HEK293 (cell line): ENCODE measurements at regions not wholly inside any gene's neighbourhood (a gene's known extent, or its start where the extent isn't known, plus 50 kb on each side); places are given as distances from the start of the nearest gene placed in this dataset.

Experiments
- CTCF ChIA-PET: fragments of 350-600 bp; formaldehyde crosslinking; extraction: SDS; loops from one replicate; lab custom pipeline; 2021; ENCODE audit warnings: antibody characterized with exemption; lab: Yijun Ruan, JAX
- POLR2A ChIA-PET: fragments of 300-600 bp; formaldehyde crosslinking; extraction: SDS; loops from one replicate; lab custom pipeline; 2020; ENCODE audit warnings: antibody characterized with exemption, inconsistent platforms; lab: Yijun Ruan, JAX
- H3K27ac ChIP-seq: fragments of 200-500 bp; sonication (Bioruptor generic); 2 replicates; pipeline ENCODE4 v1.5.1; 2014; ENCODE audit warnings: low read depth, low read length, control low read depth, inconsistent platforms; ENCODE audit errors: extremely low read depth
- H3K36me3 ChIP-seq, 2 experiments: fragments of 200-500 bp in 1 of 2; sonication (Bioruptor generic) in 1 of 2; 1 replicate in 1 of 2; 2 replicates in 1 of 2; pipeline ENCODE4 v1.5.1; 2014 to 2017; ENCODE audit warnings: inconsistent platforms in 2 of 2, low read length in 2 of 2; ENCODE audit not compliant: control insufficient read depth in 2 of 2, insufficient read depth in 1 of 2
- H3K4me1 ChIP-seq: fragments of 200-500 bp; sonication (Bioruptor generic); 2 replicates; pipeline ENCODE4 v1.5.1; 2014; ENCODE audit warnings: mild to moderate bottlenecking, low read length, inconsistent platforms; ENCODE audit not compliant: control insufficient read depth, insufficient read depth
- H3K4me3 ChIP-seq: 2 replicates; pipeline ENCODE4 v1.5.1; 2011; ENCODE audit warnings: low read depth, mild to moderate bottlenecking, control low read depth, low read length, moderate library complexity
- H3K9me3 ChIP-seq: fragments of 200-500 bp; sonication (Bioruptor generic); 2 replicates; pipeline ENCODE4 v1.5.1; 2014; ENCODE audit warnings: low read depth, low read length, inconsistent platforms; ENCODE audit not compliant: control insufficient read depth, insufficient read depth
- BCL11A ChIP-seq: fragments of 450-650 bp; formaldehyde crosslinking; IDR thresholded peaks from 2 replicates; pipeline ENCODE4 v1.5.1; 2016; ENCODE audit warnings: low read depth, missing biosample characterization, missing genetic modification characterization
- HIC1 ChIP-seq: fragments of 450-650 bp; formaldehyde crosslinking; IDR thresholded peaks from 2 replicates; pipeline ENCODE4 v1.5.1; 2016; ENCODE audit warnings: missing biosample characterization, missing genetic modification characterization
- HOXC10 ChIP-seq: sonication (generic); formaldehyde crosslinking; IDR thresholded peaks from 2 replicates; pipeline ENCODE4 v1.8.1; 2023; ENCODE audit warnings: mild to moderate bottlenecking, missing genetic modification reagents
- REPIN1 ChIP-seq: fragments of 450-650 bp; formaldehyde crosslinking; IDR thresholded peaks from 2 replicates; pipeline ENCODE4 v1.5.1; 2017; ENCODE audit warnings: missing biosample characterization, missing genetic modification characterization, low read depth
- SP2 ChIP-seq: fragments of 450-650 bp; formaldehyde crosslinking; IDR thresholded peaks from 2 replicates; pipeline ENCODE4 v1.5.1; 2016; ENCODE audit warnings: missing biosample characterization, missing genetic modification characterization
- ZBTB26 ChIP-seq: fragments of 450-650 bp; formaldehyde crosslinking; optimal IDR thresholded peaks from 2 replicates; pipeline ENCODE3; 2016; ENCODE audit warnings: missing biosample characterization, mild to moderate bottlenecking, missing genetic modification characterization
- ZBTB49 ChIP-seq: fragments of 450-650 bp; formaldehyde crosslinking; IDR thresholded peaks from 2 replicates; pipeline ENCODE4 v1.5.1; 2016; ENCODE audit warnings: missing biosample characterization, missing genetic modification characterization, low read depth
- ZBTB6 ChIP-seq: fragments of 450-650 bp; formaldehyde crosslinking; IDR thresholded peaks from 2 replicates; pipeline ENCODE4 v1.5.1; 2017; ENCODE audit warnings: missing biosample characterization, missing genetic modification characterization
- ZNF16 ChIP-seq: fragments of 450-650 bp; formaldehyde crosslinking; IDR thresholded peaks from 2 replicates; pipeline ENCODE4 v1.5.1; 2016; ENCODE audit warnings: low read depth, missing biosample characterization, missing genetic modification characterization
- ZNF18 ChIP-seq: fragments of 450-650 bp; formaldehyde crosslinking; IDR thresholded peaks from 2 replicates; pipeline ENCODE4 v1.5.1; 2016; ENCODE audit warnings: missing biosample characterization, missing genetic modification characterization
- ZNF366 ChIP-seq: fragments of 450-650 bp; formaldehyde crosslinking; conservative IDR thresholded peaks from 2 replicates; pipeline ENCODE4 v1.5.1; 2016; ENCODE audit warnings: missing biosample characterization, missing genetic modification characterization
- ZNF514 ChIP-seq: fragments of 450-650 bp; formaldehyde crosslinking; IDR thresholded peaks from 2 replicates; pipeline ENCODE4 v1.5.1; 2016; ENCODE audit warnings: missing biosample characterization, missing genetic modification characterization
- ZNF560 ChIP-seq: fragments of 450-650 bp; formaldehyde crosslinking; IDR thresholded peaks from 2 replicates; pipeline ENCODE4 v1.5.1; 2017; ENCODE audit warnings: missing biosample characterization, missing genetic modification characterization, borderline replicate concordance
- ZNF658 ChIP-seq: fragments of 450-650 bp; formaldehyde crosslinking; IDR thresholded peaks from 2 replicates; pipeline ENCODE4; 2016; ENCODE audit warnings: missing biosample characterization, missing genetic modification characterization
- ZNF660 ChIP-seq: fragments of 450-650 bp; IDR thresholded peaks from 2 replicates; pipeline ENCODE4 v1.5.1; 2018; ENCODE audit warnings: missing biosample characterization, mild to moderate bottlenecking, missing genetic modification characterization
- ZSCAN30 ChIP-seq: fragments of 450-650 bp; IDR thresholded peaks from 2 replicates; pipeline ENCODE4 v1.5.1; 2018; ENCODE audit warnings: missing biosample characterization, mild to moderate bottlenecking, missing genetic modification characterization, moderate library complexity

GRCh38 chr11:116563712-116564047, 209.1 kb downstream of the BUD13 start:
- no peak overlapping the region for H3K27ac ChIP-seq
- POLR2A ChIA-PET: no interaction called here
- no peaks in the 10 kb centered on the region for H3K36me3 ChIP-seq
- H3K4me1 ChIP-seq: no peaks in the 10 kb centered on the region
- no peak overlapping the region for H3K4me3 ChIP-seq
- H3K9me3 ChIP-seq: no peaks in the 10 kb centered on the region
- no peak for TF ChIP-seq ZNF660 (tag by site-specific recombination)
- no peak for TF ChIP-seq ZNF658 (tag by site-specific recombination)
- no peak for TF ChIP-seq HOXC10 (CRISPR knock-in tag)
- no peak for TF ChIP-seq ZNF366
- TF ChIP-seq ZBTB26 (tag by site-specific recombination): no peak
- TF ChIP-seq BCL11A (tag by site-specific recombination): no peak
- no peak for TF ChIP-seq ZSCAN30 (tag by site-specific recombination)
- TF ChIP-seq, all 188 proteins: peak for 0
- CTCF ChIA-PET: interaction anchor here (0.7 kb wide), 1 partner anchor 41 kb away, joined by 3 read pairs; no protein-coding TSS in a partner anchor

- CTCF ChIA-PET: interaction anchor here (0.7 kb wide), 1 partner anchor 42 kb away, joined by 3 read pairs; no protein-coding TSS in a partner anchor
- Histone ChIP-seq H3K36me3 (no peaks in the 10 kb centered on the region), H3K4me1 (no peaks in the 10 kb centered on the region), H3K27ac (no peak overlapping the region), H3K9me3 (no peaks in the 10 kb centered on the region), H3K4me3 (no peak overlapping the region)
- POLR2A ChIA-PET: no interaction called here
- no peak for TF ChIP-seq HIC1 (tag by site-specific recombination)
- TF ChIP-seq REPIN1 (tag by site-specific recombination): no peak
- no peak for TF ChIP-seq ZNF514 (tag by site-specific recombination)
- TF ChIP-seq ZNF18 (tag by site-specific recombination): no peak
- TF ChIP-seq ZBTB6: no peak
- TF ChIP-seq ZNF16 (tag by site-specific recombination): no peak
- no peak for TF ChIP-seq ZNF560
- TF ChIP-seq ZBTB49: no peak
- TF ChIP-seq SP2 (tag by site-specific recombination): no peak
Measured at GRCh38 chr11:116563028-116563711, 209.6 kb downstream of the BUD13 start.
